Retinal pigment epithelial cell (primary cell): ENCODE measurements at regions not wholly inside any gene's neighbourhood (a gene's known extent, or its start where the extent isn't known, plus 50 kb on each side); places are given as distances from the start of the nearest gene placed in this dataset.

Experiments used
- DNase-seq: peaks from one replicate; pipeline ENCODE4 v3.0.0-alpha.2; 2010; ENCODE audit warnings: low read depth
- H3K4me3 ChIP-seq: 2 replicates; pipeline ENCODE4 v1.5.1; 2011; ENCODE audit warnings: mild to moderate bottlenecking, low read length, control low read depth, moderate library complexity
- TF ChIP-seq, protein P1 (sequence below): conservative IDR thresholded peaks from 2 replicates; pipeline ENCODE4 v1.5.1; 2011; ENCODE audit warnings: low read depth, low read length, control low read depth, inconsistent platforms

DNA sequence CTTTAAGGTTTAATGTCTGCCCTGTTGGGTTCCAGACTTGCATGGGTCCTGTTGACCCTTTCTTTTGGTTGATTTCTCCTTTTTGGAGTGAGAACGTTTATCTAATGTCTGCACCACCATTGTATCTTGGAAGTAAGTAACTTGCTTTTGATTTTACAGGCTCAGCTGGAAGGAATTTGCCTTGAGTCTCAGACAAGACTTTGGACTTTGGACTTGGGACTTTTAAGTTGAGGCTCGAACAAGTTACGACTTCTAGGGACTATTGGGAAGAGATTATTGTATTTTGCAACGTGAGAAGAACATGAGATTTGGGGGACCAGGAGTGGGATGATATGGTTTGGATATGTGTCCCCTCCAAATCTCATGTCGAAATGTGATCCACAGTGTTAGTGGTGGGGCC lies 267.7 kb downstream of the GLI2 start:
- H3K4me3 ChIP-seq, result no peak overlapping the region
- no peak for DNase-seq
- TF ChIP-seq, protein P1, sequence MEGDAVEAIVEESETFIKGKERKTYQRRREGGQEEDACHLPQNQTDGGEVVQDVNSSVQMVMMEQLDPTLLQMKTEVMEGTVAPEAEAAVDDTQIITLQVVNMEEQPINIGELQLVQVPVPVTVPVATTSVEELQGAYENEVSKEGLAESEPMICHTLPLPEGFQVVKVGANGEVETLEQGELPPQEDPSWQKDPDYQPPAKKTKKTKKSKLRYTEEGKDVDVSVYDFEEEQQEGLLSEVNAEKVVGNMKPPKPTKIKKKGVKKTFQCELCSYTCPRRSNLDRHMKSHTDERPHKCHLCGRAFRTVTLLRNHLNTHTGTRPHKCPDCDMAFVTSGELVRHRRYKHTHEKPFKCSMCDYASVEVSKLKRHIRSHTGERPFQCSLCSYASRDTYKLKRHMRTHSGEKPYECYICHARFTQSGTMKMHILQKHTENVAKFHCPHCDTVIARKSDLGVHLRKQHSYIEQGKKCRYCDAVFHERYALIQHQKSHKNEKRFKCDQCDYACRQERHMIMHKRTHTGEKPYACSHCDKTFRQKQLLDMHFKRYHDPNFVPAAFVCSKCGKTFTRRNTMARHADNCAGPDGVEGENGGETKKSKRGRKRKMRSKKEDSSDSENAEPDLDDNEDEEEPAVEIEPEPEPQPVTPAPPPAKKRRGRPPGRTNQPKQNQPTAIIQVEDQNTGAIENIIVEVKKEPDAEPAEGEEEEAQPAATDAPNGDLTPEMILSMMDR, result no peak

DNA sequence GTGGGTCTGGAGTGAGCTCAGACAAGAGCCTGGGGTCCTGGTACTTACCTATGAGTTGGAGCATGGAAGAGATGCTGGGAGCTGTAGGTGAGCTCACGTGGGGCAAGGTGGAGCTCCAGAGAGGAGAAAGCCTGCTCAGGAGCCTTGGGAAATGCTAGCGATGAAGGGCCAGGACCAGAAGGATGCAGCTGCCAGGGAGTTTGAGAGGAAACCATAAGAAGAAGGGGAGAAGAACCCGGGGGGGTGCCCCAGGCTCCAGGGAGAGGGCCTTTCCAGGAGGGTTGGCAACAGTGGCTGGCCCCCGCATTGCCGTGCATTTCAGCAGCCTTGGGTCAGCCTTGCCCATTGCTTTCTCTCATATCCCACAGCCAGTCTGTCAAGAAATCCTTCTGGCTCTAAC lies 268.7 kb downstream of the GLI2 start:
- TF ChIP-seq, protein P1, result no peak
- DNase-seq, result no peak
- no peak overlapping the region for H3K4me3 ChIP-seq

DNA sequence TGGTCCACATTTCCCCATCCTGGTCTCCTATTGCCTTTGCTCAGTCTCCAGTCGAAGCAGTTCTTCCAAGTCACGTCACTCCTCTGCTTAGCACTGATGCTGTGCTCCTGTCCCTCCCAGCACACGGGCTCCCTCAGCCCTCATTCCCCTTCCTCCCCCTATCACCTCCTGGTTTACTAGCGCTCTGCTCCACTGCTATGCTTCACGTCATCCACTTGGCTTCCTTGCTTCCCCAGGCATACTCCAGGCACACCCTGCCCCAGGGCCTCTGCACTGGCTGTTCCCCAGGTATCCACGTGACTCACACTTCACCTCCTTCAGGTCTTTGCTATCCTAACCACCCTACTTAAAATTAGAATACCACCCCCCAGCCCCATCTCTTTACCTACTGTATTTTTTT lies 269.3 kb downstream of the GLI2 start:
- TF ChIP-seq, protein P1, result no peak
- no peak overlapping the region for H3K4me3 ChIP-seq
- DNase-seq, result no peak

DNA sequence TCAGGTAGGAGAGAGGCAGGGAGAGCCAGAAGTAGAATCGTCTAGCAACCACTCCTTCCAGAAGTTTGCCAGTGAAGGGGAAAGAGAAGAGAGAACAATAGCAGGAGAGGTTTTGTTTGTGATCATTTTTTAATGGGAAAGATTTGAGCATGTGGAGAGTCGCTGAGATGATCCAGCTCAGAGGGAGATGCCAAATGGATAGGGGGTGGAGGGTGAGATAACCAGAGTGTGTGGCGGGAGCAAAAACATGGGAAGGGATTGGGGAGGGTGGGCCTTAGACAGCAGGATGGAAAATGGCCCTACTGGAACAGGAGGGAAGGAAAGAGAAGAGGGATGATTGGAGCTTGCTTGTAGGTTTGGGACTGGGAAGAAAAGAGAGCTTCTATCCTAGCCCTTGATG lies 269.8 kb downstream of the GLI2 start:
- no peak overlapping the region for H3K4me3 ChIP-seq
- TF ChIP-seq, protein P1, result no peak
- no peak for DNase-seq

DNA sequence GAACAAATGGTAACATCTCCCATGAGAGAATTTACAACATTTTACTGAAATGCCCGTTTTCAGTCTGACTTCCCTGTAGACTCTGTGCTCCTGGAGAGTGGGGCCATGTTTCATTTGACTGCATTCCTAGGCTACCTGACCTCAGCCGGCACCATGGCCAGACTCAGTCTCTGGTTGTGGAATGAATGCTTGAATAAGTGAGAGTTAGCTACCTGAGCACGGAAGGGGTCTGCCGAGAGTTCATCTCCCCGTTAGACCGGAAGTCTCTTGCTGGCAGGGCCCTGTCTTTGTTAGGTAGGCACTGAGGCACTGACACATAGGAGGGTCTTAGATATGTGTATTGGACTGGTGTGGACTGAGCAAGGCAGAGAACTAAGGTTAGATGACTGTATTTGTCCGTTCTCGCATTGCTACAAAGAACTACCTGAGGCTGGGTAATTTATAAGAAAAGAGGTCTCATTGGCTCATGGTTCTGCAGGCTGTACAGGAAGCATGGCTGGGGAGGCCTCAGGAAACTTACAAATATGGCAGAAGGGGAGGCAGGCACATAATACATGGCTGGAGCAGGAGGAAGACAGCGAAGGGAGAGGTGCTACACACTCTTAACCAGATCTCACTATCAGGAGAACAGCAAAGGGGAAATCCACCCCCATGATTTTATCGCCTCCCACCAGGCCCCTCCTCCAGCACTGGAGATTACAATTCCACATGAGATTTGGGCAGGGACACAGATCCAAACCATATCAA lies 271.2 kb downstream of the GLI2 start:
- H3K4me3 ChIP-seq, result no peak overlapping the region
- TF ChIP-seq, protein P1, result no peak
- no peak for DNase-seq

DNA sequence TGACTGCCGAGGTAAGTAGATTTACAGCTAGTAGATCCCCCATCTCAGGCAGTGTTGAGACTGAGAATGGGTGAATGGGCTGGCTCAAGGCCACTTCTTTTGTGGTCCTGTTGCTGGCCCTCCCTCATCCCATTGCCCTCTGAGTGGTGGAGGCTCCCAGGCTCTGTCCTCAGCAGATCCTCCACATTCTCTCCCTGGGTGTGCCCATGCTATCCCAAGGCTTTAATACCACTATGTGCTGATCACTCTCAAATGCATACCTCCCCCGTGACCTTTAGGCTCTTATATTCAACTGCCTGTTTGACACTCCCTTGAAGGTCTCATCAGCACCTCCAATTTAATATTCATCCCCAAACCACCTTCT lies 271.8 kb downstream of the GLI2 start:
- no peak overlapping the region for H3K4me3 ChIP-seq
- DNase-seq, result no peak
- TF ChIP-seq, protein P1, result no peak

DNA sequence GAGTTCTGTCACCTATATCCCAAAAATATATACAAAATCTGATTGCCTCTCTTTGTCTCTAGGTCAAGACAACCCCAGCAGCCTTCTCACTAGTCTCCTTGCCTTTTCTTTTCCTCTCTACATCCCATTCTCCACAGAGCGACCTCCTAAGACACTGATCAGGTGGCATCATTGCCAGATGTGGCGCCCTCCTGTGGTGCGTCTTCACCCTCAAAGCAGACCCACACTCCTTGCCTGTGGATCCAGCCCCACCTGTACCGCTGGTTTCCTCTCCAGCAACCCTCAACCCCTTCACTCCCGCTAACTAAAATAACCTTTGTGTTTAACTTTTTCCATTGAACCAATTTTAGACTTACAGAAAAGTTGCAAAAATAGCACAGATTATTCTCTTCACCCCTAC lies 273.3 kb downstream of the GLI2 start:
- no peak overlapping the region for H3K4me3 ChIP-seq
- no peak for DNase-seq
- TF ChIP-seq, protein P1, result peak; percentile 51
